Mesenchymal stem cell (in vitro differentiated cells and primary cell): ENCODE measurements at regions not wholly inside any gene's neighbourhood (a gene's known extent, or its start where the extent isn't known, plus 50 kb on each side); places are given as distances from the start of the nearest gene placed in this dataset.
A peak's percentile ranks its signal among the peaks of the same experiment; 100 is the strongest.

Experiments used
- DNase-seq: peaks from one replicate; pipeline ENCODE4 v3.0.0-alpha.2; 2013
- H2AFZ ChIP-seq: one replicate; pipeline ENCODE4 v1.6.1; 2013; ENCODE audit warnings: low read depth, mild to moderate bottlenecking, control low read depth, inconsistent platforms, low read length, moderate library complexity
- H2AK5ac ChIP-seq: 2 replicates; pipeline ENCODE4 v1.6.1; 2013; ENCODE audit warnings: low read length, moderate library complexity, mild to moderate bottlenecking, inconsistent platforms; ENCODE audit not compliant: severe bottlenecking
- H2BK120ac ChIP-seq: one replicate; pipeline ENCODE4 v1.6.1; 2013; ENCODE audit warnings: low read depth, mild to moderate bottlenecking, inconsistent platforms, low read length, moderate library complexity
- H2BK12ac ChIP-seq, 2 experiments: one replicate each; pipeline ENCODE4 v1.6.1; 2013; ENCODE audit warnings: inconsistent platforms in 2 of 2, low read length in 2 of 2, mild to moderate bottlenecking in 2 of 2, moderate library complexity in 2 of 2, control low read depth in 1 of 2
- H2BK15ac ChIP-seq: one replicate; pipeline ENCODE4 v1.6.1; 2013; ENCODE audit warnings: mild to moderate bottlenecking, low read depth, inconsistent platforms; ENCODE audit not compliant: poor library complexity, severe bottlenecking
- H2BK5ac ChIP-seq: 2 replicates; pipeline ENCODE4 v1.6.1; 2013; ENCODE audit warnings: low read depth, mild to moderate bottlenecking, low read length, control low read depth, inconsistent platforms; ENCODE audit not compliant: poor library complexity, severe bottlenecking
- H3K14ac ChIP-seq, 2 experiments: one replicate each; pipeline ENCODE4 v1.6.1; 2013; ENCODE audit warnings: inconsistent platforms in 2 of 2, low read length in 2 of 2, control low read depth in 1 of 2, mild to moderate bottlenecking in 1 of 2, moderate library complexity in 1 of 2
- H3K18ac ChIP-seq, 2 experiments: one replicate each; pipeline ENCODE4 v1.6.1; 2013; ENCODE audit warnings: inconsistent platforms in 2 of 2, low read length in 2 of 2, control low read depth in 1 of 2, low read depth in 1 of 2, mild to moderate bottlenecking in 1 of 2
- H3K23ac ChIP-seq, 2 experiments: one replicate each; pipeline ENCODE4 v1.6.1; 2013; ENCODE audit warnings: inconsistent platforms in 2 of 2, low read length in 2 of 2, mild to moderate bottlenecking in 2 of 2, moderate library complexity in 2 of 2, control low read depth in 1 of 2
- H3K27ac ChIP-seq: 2 replicates; pipeline ENCODE4 v1.5.1; 2013; ENCODE audit warnings: mild to moderate bottlenecking, moderate library complexity, low read length, control low read depth, inconsistent platforms; ENCODE audit not compliant: poor library complexity, severe bottlenecking
- H3K27me3 ChIP-seq, 2 experiments: 2 replicates each; pipeline versions ENCODE4 v1.6.1 to v1.7.0; 2013; ENCODE audit warnings: low read length in 2 of 2, mild to moderate bottlenecking in 2 of 2, moderate library complexity in 2 of 2, control low read depth in 1 of 2, inconsistent platforms in 1 of 2; ENCODE audit not compliant: control insufficient read depth in 1 of 2, insufficient read depth in 1 of 2
- H3K36me3 ChIP-seq, 2 experiments: 2 replicates each; pipeline versions ENCODE4 v1.6.1 to v1.7.0; 2013; ENCODE audit warnings: low read length in 2 of 2, control low read depth in 1 of 2, inconsistent platforms in 1 of 2, low read depth in 1 of 2, mild to moderate bottlenecking in 1 of 2; ENCODE audit not compliant: insufficient read depth in 2 of 2, control insufficient read depth in 1 of 2
- H3K4ac ChIP-seq, 2 experiments: one replicate each; pipeline ENCODE4 v1.6.1; 2013; ENCODE audit warnings: inconsistent platforms in 2 of 2, low read length in 2 of 2, mild to moderate bottlenecking in 2 of 2, moderate library complexity in 2 of 2, control low read depth in 1 of 2, low read depth in 1 of 2
- H3K4me1 ChIP-seq: 2 replicates; pipeline ENCODE4 v1.6.1; 2013; ENCODE audit warnings: low read depth, low read length, control low read depth; ENCODE audit not compliant: control insufficient read depth, insufficient read depth
- H3K4me2 ChIP-seq: 2 replicates; pipeline ENCODE4 v1.6.1; 2013; ENCODE audit warnings: low read length, mild to moderate bottlenecking, inconsistent platforms; ENCODE audit not compliant: poor library complexity, severe bottlenecking
- H3K4me3 ChIP-seq, 2 experiments: 2 replicates each; pipeline versions ENCODE4 v1.5.1 to v1.7.0; 2013; ENCODE audit warnings: low read length in 2 of 2, mild to moderate bottlenecking in 2 of 2, control low read depth in 1 of 2, low read depth in 1 of 2; ENCODE audit not compliant: insufficient read depth in 1 of 2
- H3K79me1 ChIP-seq: replicated peaks from 2 replicates; pipeline ENCODE4 v1.6.1; 2013; ENCODE audit warnings: mild to moderate bottlenecking, control low read depth, low read length, inconsistent platforms; ENCODE audit not compliant: poor library complexity, severe bottlenecking
- H3K9ac ChIP-seq: 2 replicates; pipeline ENCODE4 v1.7.0; 2013; ENCODE audit warnings: mild to moderate bottlenecking, low read length, moderate library complexity
- H3K9me3 ChIP-seq: 2 replicates; pipeline ENCODE4 v1.7.0; 2013; ENCODE audit warnings: mild to moderate bottlenecking, low read length; ENCODE audit not compliant: control insufficient read depth
- H4K8ac ChIP-seq: one replicate; pipeline ENCODE4 v1.6.1; 2013; ENCODE audit warnings: inconsistent platforms, mild to moderate bottlenecking, low read length, moderate library complexity
- H4K91ac ChIP-seq: one replicate; pipeline ENCODE4 v1.6.1; 2013; ENCODE audit warnings: mild to moderate bottlenecking, low read length, inconsistent platforms
- WGBS: methylation state at CpG from one replicate; pipeline ENCODE4 v1.1.7; 2013; ENCODE audit warnings: mixed read lengths; 5-methylcytosine and 5-hydroxymethylcytosine counted together

GRCh38 chr14:86505808-86506207 is 975.9 kb downstream of the FLRT2 start:
- Histone ChIP-seq H4K91ac (no peak overlapping the region), H3K23ac (no peak overlapping the region), H2AK5ac (no peak overlapping the region), H3K4me3 (no peak overlapping the region), H3K18ac (no peak overlapping the region), H3K27me3 (no peaks in the 10 kb centered on the region), H2BK12ac (no peak overlapping the region), H2BK15ac (no peak overlapping the region), H3K36me3 (no peaks in the 10 kb centered on the region), H3K4me1 (no peaks in the 10 kb centered on the region), H3K4me2 (no peak overlapping the region), H3K9ac (no peak overlapping the region), H3K27ac (no peak overlapping the region), H2BK120ac (no peak overlapping the region), H2AFZ (no peak overlapping the region), H3K9me3 (no peaks in the 10 kb centered on the region), H2BK5ac (no peak overlapping the region), H3K79me1 (no peaks in the 10 kb centered on the region), H4K8ac (no peak overlapping the region), H3K14ac (no peak overlapping the region), H3K4ac (no peak overlapping the region)
- DNase-seq: peak; percentile 37

GRCh38 chr14:86501611-86502010 is 971.7 kb downstream of the FLRT2 start:
- Histone ChIP-seq H2AFZ (no peak overlapping the region), H2BK15ac (no peak overlapping the region), H3K4ac (no peak overlapping the region), H3K14ac (no peak overlapping the region), H2BK5ac (no peak overlapping the region), H4K8ac (no peak overlapping the region), H3K27me3 (no peaks in the 10 kb centered on the region), H3K36me3 (no peaks in the 10 kb centered on the region), H3K4me2 (no peak overlapping the region), H4K91ac (no peak overlapping the region), H3K79me1 (no peaks in the 10 kb centered on the region), H3K9ac (no peak overlapping the region), H3K23ac (no peak overlapping the region), H3K27ac (no peak overlapping the region), H3K4me3 (no peak overlapping the region), H3K9me3 (peaks cover under 1% of the 10 kb centered on the region), H3K4me1 (no peaks in the 10 kb centered on the region), H2BK12ac (no peak overlapping the region), H2BK120ac (no peak overlapping the region), H3K18ac (no peak overlapping the region), H2AK5ac (no peak overlapping the region)
- WGBS: 69% methylated on average over 1 of the region's 2 CpGs
- no peak for DNase-seq

- Histone ChIP-seq H3K36me3 (no peaks in the 10 kb centered on the region), H2BK15ac (no peak overlapping the region), H2BK12ac (no peak overlapping the region), H3K27ac (no peak overlapping the region), H3K23ac (no peak overlapping the region), H2AK5ac (no peak overlapping the region), H3K14ac (no peak overlapping the region), H3K4me3 (no peak overlapping the region), H4K8ac (no peak overlapping the region), H3K18ac (no peak overlapping the region), H4K91ac (no peak overlapping the region), H2BK120ac (no peak overlapping the region), H2BK5ac (no peak overlapping the region), H3K9ac (no peak overlapping the region), H3K9me3 (peaks cover 8% of the 10 kb centered on the region), H3K4me2 (no peak overlapping the region), H3K4me1 (no peaks in the 10 kb centered on the region), H3K27me3 (no peaks in the 10 kb centered on the region), H3K4ac (no peak overlapping the region), H3K79me1 (no peaks in the 10 kb centered on the region), H2AFZ (no peak overlapping the region)
- 76% methylated on average over 2 of the region's 3 CpGs for WGBS
- DNase-seq: no peak
Observed at GRCh38 chr14:86491743-86492142, 961.8 kb downstream of the FLRT2 start.

- Histone ChIP-seq H3K14ac (no peak overlapping the region), H4K8ac (no peak overlapping the region), H4K91ac (no peak overlapping the region), H3K18ac (no peak overlapping the region), H3K27me3 (no peaks in the 10 kb centered on the region), H2BK15ac (no peak overlapping the region), H2BK5ac (no peak overlapping the region), H3K36me3 (no peaks in the 10 kb centered on the region), H2BK12ac (no peak overlapping the region), H3K9ac (no peak overlapping the region), H3K23ac (no peak overlapping the region), H3K4ac (no peak overlapping the region), H2AK5ac (no peak overlapping the region), H3K79me1 (no peaks in the 10 kb centered on the region), H3K4me1 (no peaks in the 10 kb centered on the region), H3K9me3 (no peaks in the 10 kb centered on the region), H2AFZ (no peak overlapping the region), H3K4me2 (no peak overlapping the region), H3K4me3 (no peak overlapping the region), H2BK120ac (no peak overlapping the region), H3K27ac (no peak overlapping the region)
- peak; percentile 48 for DNase-seq
Observed at GRCh38 chr14:86481104-86481503, 951.2 kb downstream of the FLRT2 start.
